HepG2 (cell line): ENCODE measurements at regions not wholly inside any gene's neighbourhood (a gene's known extent, or its start where the extent isn't known, plus 50 kb on each side); places are given as distances from the start of the nearest gene placed in this dataset.

Experiments used
- ATAC-seq: fragments of 200-7000 bp; cut with Tn5 transposase; 3 replicates; pipeline ENCODE4 v1.9.1; 2020; ENCODE audit warnings: mild to moderate bottlenecking, moderate library complexity
- BruUV-seq: library from RNA; stranded (reverse); fragments of 400-500 nt; replicated peaks from 2 replicates; lab custom pipeline; 2021; lab: Mats Ljungman, UMichigan
- CTCF ChIA-PET: fragments of 300-600 bp; formaldehyde crosslinking; extraction: SDS; loops from one replicate; lab custom pipeline; 2021; ENCODE audit warnings: low total read pairs, inconsistent platforms, low intra/inter-chr PET ratio; lab: Yijun Ruan, JAX
- POLR2A ChIA-PET: fragments of 350-600 bp; sonication (Branson Sonifier 250); formaldehyde crosslinking; loops from one replicate; lab custom pipeline; 2020; ENCODE audit warnings: antibody characterized with exemption, inconsistent platforms; lab: Yijun Ruan, JAX
- DNase-seq: peaks from one replicate; pipeline ENCODE4 v3.0.0-alpha.2; 2015; ENCODE audit warnings: low spot score
- FAIRE-seq: peaks from 3 replicates; lab custom pipeline; 2011; peaks lifted over from hg19 to GRCh38; lab: Jason Lieb, UNC
- H2AFZ ChIP-seq: one replicate; pipeline ENCODE4 v1.6.1; 2011; ENCODE audit warnings: low read length, inconsistent platforms
- H3K27ac ChIP-seq: fragments of 300-600 bp; 3 replicates; pipeline ENCODE4 v1.8.0; 2011; ENCODE audit warnings: mixed run types, mild to moderate bottlenecking, mixed read lengths, low read length, inconsistent platforms; ENCODE audit not compliant: insufficient read depth; ENCODE audit errors: extremely low read length
- H3K27me3 ChIP-seq, 2 experiments: fragments of 200-600 bp in 1 of 2; 2 replicates in 1 of 2; 3 replicates in 1 of 2; pipeline versions ENCODE4 v1.6.0 to v1.8.0; 2011; ENCODE audit warnings: low read length in 2 of 2, mild to moderate bottlenecking in 2 of 2, moderate library complexity in 2 of 2, inconsistent platforms in 1 of 2; ENCODE audit not compliant: insufficient read depth in 2 of 2, control insufficient read depth in 1 of 2
- H3K36me3 ChIP-seq, 2 experiments: fragments of 200-600 bp in 1 of 2; replicated peaks in 1 of 2; 2 replicates in 1 of 2; 3 replicates in 1 of 2; pipeline versions ENCODE4 v1.5.1 to v1.8.0; 2011; ENCODE audit warnings: low read length in 2 of 2, inconsistent platforms in 1 of 2; ENCODE audit not compliant: insufficient read depth in 2 of 2, control insufficient read depth in 1 of 2
- H3K4me1 ChIP-seq: 2 replicates; pipeline ENCODE4 v1.5.1; 2012; ENCODE audit warnings: low read length, inconsistent platforms; ENCODE audit not compliant: insufficient read depth
- H3K4me2 ChIP-seq: 2 replicates; pipeline ENCODE4 v1.6.0; 2011; ENCODE audit warnings: low read depth, low read length, inconsistent platforms
- H3K4me3 ChIP-seq, 3 experiments: fragments of 200-600 bp in 1 of 3; sonication (generic), shearing (Covaris generic) in 1 of 3; replicated peaks in 1 of 3; 2 replicates each; pipeline ENCODE4 v1.5.1; 2011 to 2016; ENCODE audit warnings: low read length in 3 of 3, inconsistent platforms in 2 of 3, low read depth in 2 of 3, mild to moderate bottlenecking in 2 of 3, control low read depth in 1 of 3, mixed read lengths in 1 of 3; ENCODE audit not compliant: insufficient read depth in 1 of 3
- H3K79me2 ChIP-seq: one replicate; pipeline ENCODE4 v1.6.1; 2011; ENCODE audit warnings: low read length, inconsistent platforms; ENCODE audit not compliant: insufficient read depth
- H3K9ac ChIP-seq: 2 replicates; pipeline ENCODE4 v1.6.0; 2011; ENCODE audit warnings: mild to moderate bottlenecking, low read depth, low read length, inconsistent platforms; ENCODE audit not compliant: insufficient read depth
- H3K9me3 ChIP-seq: 2 replicates; pipeline ENCODE4 v1.5.1; 2012; ENCODE audit warnings: mild to moderate bottlenecking, low read length
- H4K20me1 ChIP-seq: 2 replicates; pipeline ENCODE4 v1.6.0; 2011; ENCODE audit warnings: inconsistent platforms, mild to moderate bottlenecking, low read length, moderate library complexity; ENCODE audit not compliant: insufficient read depth
- FOXA3 ChIP-seq: IDR thresholded peaks from 2 replicates; pipeline ENCODE4 v1.6.1; 2016; ENCODE audit warnings: missing genetic modification reagents, missing compliant biosample characterization
- GATAD1 ChIP-seq: IDR thresholded peaks from 2 replicates; pipeline ENCODE4 v1.6.1; 2016; ENCODE audit warnings: missing genetic modification reagents, missing compliant biosample characterization
- GFI1 ChIP-seq: sonication (generic); formaldehyde crosslinking; IDR thresholded peaks from 2 replicates; pipeline ENCODE4 v1.5.0; 2020; ENCODE audit warnings: missing genetic modification reagents, mild to moderate bottlenecking, borderline replicate concordance
- IKZF1 ChIP-seq: fragments of 450-650 bp; IDR thresholded peaks from 2 replicates; pipeline ENCODE4 v1.7.1; 2016
- MAFF ChIP-seq: IDR thresholded peaks from 2 replicates; pipeline ENCODE4 v1.6.1; 2011; ENCODE audit warnings: low read depth, low read length, improper control_type of control experiment
- MAFK ChIP-seq, 2 experiments: IDR thresholded peaks in 1 of 2; conservative IDR thresholded peaks in 1 of 2; 2 replicates each; pipeline ENCODE4 v1.6.1; 2011; ENCODE audit warnings: improper control_type of control experiment in 2 of 2, low read length in 2 of 2
- TCF7L2 ChIP-seq: IDR thresholded peaks from 2 replicates; pipeline ENCODE4 v1.6.1; 2011; ENCODE audit warnings: mild to moderate bottlenecking, low read depth, low read length, moderate library complexity
- ZNF235 ChIP-seq: sonication (generic); formaldehyde crosslinking; IDR thresholded peaks from 2 replicates; pipeline ENCODE4 v1.8.1; 2023; ENCODE audit warnings: mild to moderate bottlenecking, missing genetic modification reagents, borderline replicate concordance
- ZNF549 ChIP-seq: sonication (generic); formaldehyde crosslinking; IDR thresholded peaks from 2 replicates; pipeline ENCODE4 v1.5.0; 2020; ENCODE audit warnings: missing genetic modification reagents
- ZNF749 ChIP-seq: sonication (generic); formaldehyde crosslinking; IDR thresholded peaks from 2 replicates; pipeline ENCODE4 v1.8.0; 2022; ENCODE audit warnings: mild to moderate bottlenecking, missing genetic modification reagents, moderate library complexity, borderline replicate concordance
- ZZZ3 ChIP-seq: sonication (generic); formaldehyde crosslinking; IDR thresholded peaks from 2 replicates; pipeline ENCODE4 v1.4.0; 2020; ENCODE audit warnings: missing genetic modification reagents, mild to moderate bottlenecking, borderline replicate concordance
- WGBS: methylation state at CpG from one replicate; pipeline ENCODE4 v1.1.6; 2017; ENCODE audit warnings: low lambda C conversion rate; 5-methylcytosine and 5-hydroxymethylcytosine counted together
- in situ Hi-C: cut with HindIII; loops from 2 replicates; pipeline ENCODE4 v1.10.0; 2017; ENCODE audit warnings: low pct_unique_long_range_greater_than_20kb; ENCODE audit not compliant: extremely low pct_ligation_motif_present
- intact Hi-C: fragments of 100-400 bp; cut with micrococcal nuclease; formaldehyde crosslinking; loops from one replicate; pipeline ENCODE4 v1.10.0; 2022; ENCODE audit not compliant: unreplicated experiment
- TF ChIP-seq, protein P1 (sequence below): sonication (generic); formaldehyde crosslinking; IDR thresholded peaks from 2 replicates; pipeline ENCODE4 v1.4.0; 2020; ENCODE audit warnings: missing genetic modification reagents, borderline replicate concordance
- TF ChIP-seq, protein P2 (sequence below): IDR thresholded peaks from 2 replicates; pipeline ENCODE4 v1.6.1; 2016; ENCODE audit warnings: control low read depth
- TF ChIP-seq, protein P3 (sequence below): sonication (generic); formaldehyde crosslinking; IDR thresholded peaks from 2 replicates; pipeline ENCODE4 v1.4.0; 2020; ENCODE audit warnings: missing genetic modification reagents

DNA sequence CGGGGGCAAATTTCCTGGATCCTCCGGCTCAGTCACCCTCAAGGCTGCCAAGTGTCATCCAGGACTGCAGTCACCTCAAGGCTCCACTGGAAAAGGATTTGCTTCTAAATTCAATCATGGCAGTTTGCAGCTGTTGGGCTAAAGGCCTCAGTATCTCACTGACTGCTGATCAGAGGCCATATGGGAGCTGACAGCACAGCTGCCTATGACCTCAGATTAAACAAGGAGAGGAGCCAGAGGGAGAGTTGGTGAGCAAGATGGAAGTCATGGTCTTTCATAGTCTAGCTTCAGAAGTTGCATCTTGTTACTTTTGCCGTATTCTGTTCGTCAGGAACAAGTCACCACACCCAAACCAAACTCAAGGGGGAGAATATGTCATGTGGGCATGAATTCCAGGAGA lies 849.7 kb downstream of the UQCRFS1 start (continued):
- TF ChIP-seq IKZF1 = no peak
- TF ChIP-seq GFI1 = no peak
- no peak for TF ChIP-seq GATAD1 (CRISPR knock-in tag)
- no peak for TF ChIP-seq TCF7L2
- TF ChIP-seq, protein P1, sequence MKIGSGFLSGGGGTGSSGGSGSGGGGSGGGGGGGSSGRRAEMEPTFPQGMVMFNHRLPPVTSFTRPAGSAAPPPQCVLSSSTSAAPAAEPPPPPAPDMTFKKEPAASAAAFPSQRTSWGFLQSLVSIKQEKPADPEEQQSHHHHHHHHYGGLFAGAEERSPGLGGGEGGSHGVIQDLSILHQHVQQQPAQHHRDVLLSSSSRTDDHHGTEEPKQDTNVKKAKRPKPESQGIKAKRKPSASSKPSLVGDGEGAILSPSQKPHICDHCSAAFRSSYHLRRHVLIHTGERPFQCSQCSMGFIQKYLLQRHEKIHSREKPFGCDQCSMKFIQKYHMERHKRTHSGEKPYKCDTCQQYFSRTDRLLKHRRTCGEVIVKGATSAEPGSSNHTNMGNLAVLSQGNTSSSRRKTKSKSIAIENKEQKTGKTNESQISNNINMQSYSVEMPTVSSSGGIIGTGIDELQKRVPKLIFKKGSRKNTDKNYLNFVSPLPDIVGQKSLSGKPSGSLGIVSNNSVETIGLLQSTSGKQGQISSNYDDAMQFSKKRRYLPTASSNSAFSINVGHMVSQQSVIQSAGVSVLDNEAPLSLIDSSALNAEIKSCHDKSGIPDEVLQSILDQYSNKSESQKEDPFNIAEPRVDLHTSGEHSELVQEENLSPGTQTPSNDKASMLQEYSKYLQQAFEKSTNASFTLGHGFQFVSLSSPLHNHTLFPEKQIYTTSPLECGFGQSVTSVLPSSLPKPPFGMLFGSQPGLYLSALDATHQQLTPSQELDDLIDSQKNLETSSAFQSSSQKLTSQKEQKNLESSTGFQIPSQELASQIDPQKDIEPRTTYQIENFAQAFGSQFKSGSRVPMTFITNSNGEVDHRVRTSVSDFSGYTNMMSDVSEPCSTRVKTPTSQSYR = no peak
- no peak for TF ChIP-seq ZNF749
- no peak for TF ChIP-seq ZZZ3
- TF ChIP-seq, all 625 proteins: peak for 0

DNA sequence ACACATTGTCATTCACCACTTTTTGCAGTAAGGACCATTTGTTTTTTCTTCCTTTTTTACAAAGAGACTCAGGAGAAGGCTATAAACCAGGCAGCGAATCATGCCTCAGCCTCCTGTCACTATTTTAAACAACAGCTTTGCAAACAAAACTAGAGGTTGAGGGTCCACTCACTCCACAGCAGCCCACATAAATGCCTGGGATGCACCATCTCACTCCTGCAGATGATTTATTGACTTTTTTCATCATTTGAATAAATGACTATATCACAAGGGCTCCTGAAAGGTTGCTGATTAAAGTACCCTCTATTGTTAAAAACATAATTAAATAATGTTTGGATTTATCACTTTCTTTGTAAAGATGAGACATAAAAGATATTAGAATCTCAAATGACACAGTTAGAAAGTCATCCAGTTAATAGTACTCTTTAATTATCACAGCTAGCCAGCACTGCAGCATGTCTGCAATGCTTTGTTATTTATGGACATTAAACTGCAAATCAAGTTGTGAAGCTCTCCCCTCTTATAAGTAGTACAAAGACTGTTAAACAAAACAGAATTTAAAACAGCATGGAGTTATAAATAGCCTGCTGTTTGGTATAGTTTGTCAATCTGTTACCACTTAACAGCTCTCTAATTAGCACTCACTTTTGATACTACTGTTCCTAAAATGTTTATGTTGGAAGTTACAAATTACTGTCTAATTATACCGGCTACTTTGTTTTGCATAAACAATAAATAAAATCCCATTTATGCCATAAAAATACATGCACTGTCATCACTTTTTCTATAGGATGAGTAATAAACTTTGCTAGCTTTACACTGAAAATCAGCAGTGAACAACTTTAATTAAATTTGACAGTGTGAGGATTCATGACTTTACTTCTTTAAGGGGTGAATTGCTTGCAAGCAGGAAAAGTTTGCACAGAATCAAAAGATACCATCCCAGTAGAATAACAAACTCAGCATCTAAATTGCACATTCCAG lies 853.2 kb downstream of the UQCRFS1 start:
- 6% methylated on average over 2 of the region's 2 CpGs for WGBS
- no peaks in the 10 kb centered on the region for H3K36me3 ChIP-seq
- H3K4me1 ChIP-seq = no peaks in the 10 kb centered on the region
- in situ Hi-C loops (no loop called here), intact Hi-C loops (no loop called here)
- POLR2A ChIA-PET = no interaction called here
- peaks cover 97% of the 10 kb centered on the region for H3K9me3 ChIP-seq
- H3K27me3 ChIP-seq = no peaks in the 10 kb centered on the region
- no peak overlapping the region for H3K9ac ChIP-seq
- H2AFZ ChIP-seq = no peak overlapping the region
- no peak overlapping the region for H3K4me3 ChIP-seq
- DNase-seq (no peak), ATAC-seq (no peak), FAIRE-seq (no peak)
- TF ChIP-seq FOXA3 (CRISPR knock-in tag) (no peak), MAFK (conservative IDR thresholded peaks at IDR 0.05 in 1 of 2, IDR thresholded peaks at IDR 0.05 in 1 of 2; ENCODE audit: low read length in 2 of 2) (peak; percentile 19 to 70; a peak in 2 of 4 replicates), MAFF (0 out of 2 replicates have a peak, but pooled peaks have one; percentile 30), ZNF549 (no peak), ZNF235 (no peak)
- TF ChIP-seq, protein P2, sequence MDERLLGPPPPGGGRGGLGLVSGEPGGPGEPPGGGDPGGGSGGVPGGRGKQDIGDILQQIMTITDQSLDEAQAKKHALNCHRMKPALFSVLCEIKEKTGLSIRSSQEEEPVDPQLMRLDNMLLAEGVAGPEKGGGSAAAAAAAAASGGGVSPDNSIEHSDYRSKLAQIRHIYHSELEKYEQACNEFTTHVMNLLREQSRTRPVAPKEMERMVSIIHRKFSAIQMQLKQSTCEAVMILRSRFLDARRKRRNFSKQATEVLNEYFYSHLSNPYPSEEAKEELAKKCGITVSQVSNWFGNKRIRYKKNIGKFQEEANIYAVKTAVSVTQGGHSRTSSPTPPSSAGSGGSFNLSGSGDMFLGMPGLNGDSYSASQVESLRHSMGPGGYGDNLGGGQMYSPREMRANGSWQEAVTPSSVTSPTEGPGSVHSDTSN (CRISPR knock-in tag) = no peak
- TF ChIP-seq, protein P3, sequence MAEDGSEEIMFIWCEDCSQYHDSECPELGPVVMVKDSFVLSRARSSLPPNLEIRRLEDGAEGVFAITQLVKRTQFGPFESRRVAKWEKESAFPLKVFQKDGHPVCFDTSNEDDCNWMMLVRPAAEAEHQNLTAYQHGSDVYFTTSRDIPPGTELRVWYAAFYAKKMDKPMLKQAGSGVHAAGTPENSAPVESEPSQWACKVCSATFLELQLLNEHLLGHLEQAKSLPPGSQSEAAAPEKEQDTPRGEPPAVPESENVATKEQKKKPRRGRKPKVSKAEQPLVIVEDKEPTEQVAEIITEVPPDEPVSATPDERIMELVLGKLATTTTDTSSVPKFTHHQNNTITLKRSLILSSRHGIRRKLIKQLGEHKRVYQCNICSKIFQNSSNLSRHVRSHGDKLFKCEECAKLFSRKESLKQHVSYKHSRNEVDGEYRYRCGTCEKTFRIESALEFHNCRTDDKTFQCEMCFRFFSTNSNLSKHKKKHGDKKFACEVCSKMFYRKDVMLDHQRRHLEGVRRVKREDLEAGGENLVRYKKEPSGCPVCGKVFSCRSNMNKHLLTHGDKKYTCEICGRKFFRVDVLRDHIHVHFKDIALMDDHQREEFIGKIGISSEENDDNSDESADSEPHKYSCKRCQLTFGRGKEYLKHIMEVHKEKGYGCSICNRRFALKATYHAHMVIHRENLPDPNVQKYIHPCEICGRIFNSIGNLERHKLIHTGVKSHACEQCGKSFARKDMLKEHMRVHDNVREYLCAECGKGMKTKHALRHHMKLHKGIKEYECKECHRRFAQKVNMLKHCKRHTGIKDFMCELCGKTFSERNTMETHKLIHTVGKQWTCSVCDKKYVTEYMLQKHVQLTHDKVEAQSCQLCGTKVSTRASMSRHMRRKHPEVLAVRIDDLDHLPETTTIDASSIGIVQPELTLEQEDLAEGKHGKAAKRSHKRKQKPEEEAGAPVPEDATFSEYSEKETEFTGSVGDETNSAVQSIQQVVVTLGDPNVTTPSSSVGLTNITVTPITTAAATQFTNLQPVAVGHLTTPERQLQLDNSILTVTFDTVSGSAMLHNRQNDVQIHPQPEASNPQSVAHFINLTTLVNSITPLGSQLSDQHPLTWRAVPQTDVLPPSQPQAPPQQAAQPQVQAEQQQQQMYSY = no peak
- no peaks in the 10 kb centered on the region for H4K20me1 ChIP-seq
- H3K4me2 ChIP-seq = no peak overlapping the region
- H3K79me2 ChIP-seq = no peaks in the 10 kb centered on the region
- H3K27ac ChIP-seq = no peak overlapping the region
- CTCF ChIA-PET = no interaction called here
- no TSS peak for BruUV-seq
